HG03521 (cell line): ENCODE measurements at regions not wholly inside any gene's neighbourhood (a gene's known extent, or its start where the extent isn't known, plus 50 kb on each side); places are given as distances from the start of the nearest gene placed in this dataset.
A peak's percentile ranks its signal among the peaks of the same experiment; 100 is the strongest.
"Not testable (repeated sequence)": the region's sequence is repeated elsewhere in the genome, so short reads cannot be mapped to it uniquely, and the experiment has no call there.

ENCODE experiments used
- ATAC-seq: cut with Tn5 transposase; IDR thresholded peaks from one replicate; pipeline ENCODE4 v1.9.1; 2021; ENCODE audit warnings: mild to moderate bottlenecking, moderate library complexity; ENCODE audit not compliant: unreplicated experiment

DNA sequence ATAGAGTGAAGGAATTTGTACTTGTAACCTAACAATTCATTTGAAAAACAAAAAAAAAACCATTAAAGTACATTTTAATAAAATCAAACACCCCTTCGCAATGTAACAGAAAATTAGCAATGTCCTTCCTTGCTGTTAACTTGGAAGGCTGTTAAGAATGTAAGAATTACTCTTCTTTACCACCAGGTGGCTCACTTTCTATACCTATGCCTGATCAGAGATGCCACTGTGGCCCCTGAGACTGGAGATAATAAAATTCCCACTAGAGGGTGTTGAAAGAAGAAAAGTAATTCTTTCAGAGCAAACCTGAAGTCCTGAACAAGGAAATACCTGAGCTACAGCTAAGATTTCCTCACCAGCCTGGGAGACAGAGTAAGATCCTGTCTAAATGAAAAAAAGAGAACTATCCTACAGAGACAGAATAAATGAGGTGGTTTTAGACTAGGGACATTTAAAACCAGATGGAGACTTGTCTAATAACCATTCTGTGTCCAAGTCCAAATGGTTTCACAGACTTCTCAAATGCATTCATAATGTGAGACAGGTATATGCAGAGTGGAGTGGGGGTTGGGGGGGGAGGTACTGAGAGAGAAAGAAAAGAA is 1089.3 kb downstream of the FAM181B start:
- ATAC-seq: peak; percentile 96

DNA sequence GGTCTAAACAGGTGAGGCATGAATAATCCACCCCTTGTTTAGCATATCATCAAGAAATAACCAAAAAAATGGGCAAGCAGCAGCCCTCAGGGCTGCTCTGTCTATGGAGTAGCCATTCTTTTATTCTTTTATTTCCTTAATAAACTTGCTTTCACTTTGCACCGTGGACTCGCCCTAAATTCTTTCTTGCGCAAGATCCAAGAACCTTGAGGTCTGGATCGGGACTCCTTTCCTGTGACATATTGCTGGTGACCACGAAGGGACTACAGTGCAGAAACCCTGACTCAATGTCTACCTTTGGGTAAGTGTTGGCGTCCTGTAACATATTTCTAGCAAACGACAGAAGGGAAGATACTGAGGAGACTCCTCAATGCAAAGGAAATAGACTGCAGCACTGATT is 1099.2 kb downstream of the FAM181B start:
- ATAC-seq: no peak

DNA sequence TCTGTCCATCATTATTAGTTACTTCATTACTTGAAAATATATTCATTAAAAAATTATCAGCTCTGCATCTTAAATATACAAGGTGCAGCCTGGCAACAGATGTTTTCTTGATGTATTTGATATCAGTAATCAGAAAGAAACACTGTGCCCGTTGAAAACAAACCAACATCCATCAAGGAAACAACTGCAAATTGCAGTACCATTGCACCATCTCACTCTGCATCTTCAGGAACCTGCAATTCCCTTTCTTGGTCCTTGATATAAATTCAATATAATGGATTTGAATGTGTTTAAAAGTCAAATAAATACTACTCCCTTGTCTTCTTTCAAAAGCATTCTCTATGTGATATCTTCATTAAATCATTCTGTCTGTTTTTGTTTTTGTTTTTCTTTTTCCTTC is 1131.2 kb downstream of the FAM181B start:
- no peak for ATAC-seq

DNA sequence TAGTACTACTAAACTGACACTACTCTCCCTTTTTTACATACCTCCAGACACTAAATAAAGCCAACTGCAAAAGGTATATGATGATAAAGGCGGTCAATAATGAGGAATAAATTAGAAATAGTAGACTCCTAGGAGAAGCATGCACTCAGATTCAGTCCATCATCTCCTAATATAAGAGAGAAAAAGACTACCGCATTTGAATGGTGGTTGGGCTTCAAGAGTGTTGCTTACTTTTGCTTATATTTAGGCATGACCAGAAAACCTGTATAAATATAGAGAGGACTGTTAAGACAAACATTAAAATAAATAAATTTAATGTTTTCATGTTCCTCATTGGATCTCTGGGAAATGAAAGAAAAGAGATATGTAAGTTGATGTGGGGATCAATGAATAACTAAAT is 1137.0 kb downstream of the FAM181B start:
- no peak for ATAC-seq

DNA sequence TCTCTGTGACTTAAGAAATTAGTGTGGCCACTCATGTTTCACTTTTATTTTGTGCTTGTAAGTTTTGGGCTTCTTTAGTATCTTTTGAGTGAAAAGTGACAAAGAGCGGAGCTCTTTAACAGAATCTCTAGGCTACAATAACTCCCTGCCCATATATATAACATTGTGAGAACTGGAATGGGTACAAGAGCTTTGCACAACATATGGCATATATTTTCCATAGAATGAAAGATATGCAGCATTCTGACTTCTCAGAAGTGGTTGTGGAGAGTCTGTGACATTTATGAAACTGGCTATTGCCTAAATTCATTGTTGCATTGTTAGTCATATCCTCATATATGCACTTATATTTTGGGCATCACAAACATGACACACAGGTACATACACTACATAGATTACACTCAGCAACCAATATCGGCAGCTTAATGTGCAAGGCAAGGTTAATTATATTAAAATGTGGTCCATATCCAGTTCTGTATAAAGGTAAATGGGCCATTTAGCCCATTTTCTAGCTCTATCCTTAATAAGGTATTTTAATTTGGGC is 1148.2 kb downstream of the FAM181B start:
- ATAC-seq: no peak

DNA sequence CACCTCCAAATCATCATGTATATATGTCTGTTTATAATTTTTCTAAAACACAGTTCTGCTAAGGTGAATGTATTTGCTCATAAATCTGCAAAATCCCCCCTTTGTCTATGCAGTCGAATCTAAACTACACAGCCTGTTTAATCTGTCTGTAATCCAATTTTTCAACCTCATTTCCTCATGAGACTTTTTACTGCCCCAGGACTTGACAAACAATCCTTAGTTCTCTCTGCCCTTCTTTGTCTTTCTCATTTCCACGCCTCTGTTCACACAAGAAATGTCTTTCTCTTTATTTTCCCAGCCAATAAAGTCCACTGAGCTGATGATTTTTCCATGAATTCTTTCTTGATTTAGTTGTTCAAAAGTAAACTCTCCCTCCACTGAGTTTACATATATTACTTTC is 1154.3 kb downstream of the FAM181B start:
- no peak for ATAC-seq

DNA sequence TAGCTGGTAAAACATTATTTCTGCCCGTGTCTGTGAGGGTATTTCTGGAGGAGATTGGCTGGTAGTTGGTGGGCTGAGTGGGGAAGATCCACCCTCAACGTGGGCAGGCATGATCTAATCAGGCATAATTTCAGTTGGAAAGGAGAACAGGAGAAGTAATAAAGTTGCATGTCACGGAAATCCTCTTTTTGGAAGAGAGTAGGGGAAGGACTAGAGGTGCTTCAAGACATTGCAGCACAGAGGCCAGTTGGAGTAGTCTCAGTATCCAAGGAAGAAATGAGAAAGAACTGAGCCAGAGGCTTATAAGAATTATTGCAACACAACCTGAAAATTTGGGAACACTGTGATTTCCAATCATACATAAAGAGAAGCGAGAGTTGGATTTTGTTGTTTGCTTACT is 1155.1 kb downstream of the FAM181B start:
- ATAC-seq: no peak

DNA sequence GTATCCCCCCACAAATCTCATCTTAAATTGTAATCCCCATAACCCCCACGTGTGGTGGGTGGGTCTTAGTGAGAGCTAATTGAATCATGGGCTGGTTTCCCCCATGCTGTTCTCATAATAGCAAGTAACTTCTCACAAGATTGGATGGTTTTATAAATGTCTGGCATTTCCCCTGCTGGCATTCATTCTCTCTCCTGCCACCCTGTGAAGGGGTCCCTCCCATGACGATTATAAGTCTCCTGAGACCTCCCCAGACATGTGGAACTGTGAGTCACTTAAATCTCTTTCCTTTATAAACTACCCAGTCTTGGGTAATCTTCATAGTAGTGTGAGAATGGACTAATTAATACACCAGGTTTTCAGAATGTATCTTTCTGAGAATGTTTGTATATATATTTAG is 1159.4 kb downstream of the FAM181B start:
- ATAC-seq: no peak

DNA sequence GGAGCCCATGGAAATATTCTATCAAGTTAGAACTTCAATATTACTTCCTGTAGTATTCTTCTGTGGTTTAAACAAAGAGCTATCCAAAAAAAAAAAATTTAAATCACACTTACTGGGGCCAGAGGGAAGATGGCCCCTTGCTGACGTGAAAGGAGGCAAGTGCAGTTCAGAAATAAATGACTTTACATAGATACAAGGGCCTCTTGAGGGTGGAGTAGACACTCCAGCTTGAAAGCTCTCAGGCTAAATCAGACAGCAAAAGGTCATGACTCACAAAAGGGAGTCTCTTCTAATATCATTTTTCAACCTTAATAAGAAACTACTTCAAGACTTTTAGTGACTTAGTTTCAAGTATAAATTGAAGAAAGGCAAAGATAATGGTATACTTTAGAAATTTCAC is 1160.3 kb downstream of the FAM181B start:
- no peak for ATAC-seq

DNA sequence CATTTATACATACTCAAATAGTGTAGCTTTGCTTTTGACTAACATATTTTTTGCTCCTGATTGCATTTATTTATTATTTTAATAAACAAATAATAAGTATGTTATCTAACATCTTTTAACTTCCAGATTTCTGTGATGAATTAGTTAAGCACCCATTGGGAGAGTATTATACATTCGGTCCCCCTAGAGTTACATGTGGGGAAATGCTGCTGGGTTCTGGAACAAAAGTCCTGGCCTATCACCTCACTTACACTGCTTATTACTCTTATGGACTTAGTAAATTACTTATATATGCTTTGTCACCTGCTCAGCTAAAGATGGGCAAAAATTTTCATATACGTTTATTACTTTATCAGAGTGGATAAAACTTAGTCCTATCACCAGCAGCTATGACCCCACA is 1163.0 kb downstream of the FAM181B start:
- ATAC-seq: no peak

DNA sequence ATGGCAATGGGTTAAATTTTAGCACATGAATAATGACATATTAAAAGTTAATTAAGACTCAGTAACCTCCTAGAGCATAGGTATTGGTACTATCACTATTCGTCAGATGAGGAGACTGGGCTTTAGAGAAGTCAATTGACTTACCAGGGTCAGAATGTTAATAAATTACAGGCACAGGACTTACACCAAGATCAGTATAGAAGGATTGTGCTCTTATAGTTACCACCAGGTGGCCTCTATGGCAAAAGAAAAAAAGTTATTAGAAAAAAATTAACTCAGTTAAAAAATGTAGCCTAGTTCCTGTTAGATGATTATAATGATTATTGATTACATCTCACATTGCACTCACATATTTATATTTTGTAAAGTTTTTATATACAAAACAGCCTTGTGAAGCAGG is 1163.7 kb downstream of the FAM181B start:
- no peak for ATAC-seq

DNA sequence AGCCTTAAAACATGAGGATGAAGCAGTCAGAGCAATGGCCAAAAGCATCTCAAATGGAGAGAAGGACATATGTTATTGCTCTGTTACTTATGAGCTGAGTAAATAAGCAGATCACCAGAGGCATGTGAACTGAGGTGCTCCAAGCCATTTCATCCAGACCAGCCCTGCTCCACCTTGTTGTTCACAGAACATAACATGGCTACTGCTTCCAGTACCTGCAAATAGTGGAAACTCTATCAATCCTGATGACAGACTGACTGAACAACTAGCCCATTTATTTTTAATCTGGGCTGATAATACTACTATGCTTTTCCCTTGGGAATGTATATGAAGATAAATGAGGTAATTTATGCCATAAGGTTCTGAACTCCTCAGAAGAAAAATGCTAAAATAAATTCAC is 1164.7 kb downstream of the FAM181B start:
- ATAC-seq: no peak

DNA sequence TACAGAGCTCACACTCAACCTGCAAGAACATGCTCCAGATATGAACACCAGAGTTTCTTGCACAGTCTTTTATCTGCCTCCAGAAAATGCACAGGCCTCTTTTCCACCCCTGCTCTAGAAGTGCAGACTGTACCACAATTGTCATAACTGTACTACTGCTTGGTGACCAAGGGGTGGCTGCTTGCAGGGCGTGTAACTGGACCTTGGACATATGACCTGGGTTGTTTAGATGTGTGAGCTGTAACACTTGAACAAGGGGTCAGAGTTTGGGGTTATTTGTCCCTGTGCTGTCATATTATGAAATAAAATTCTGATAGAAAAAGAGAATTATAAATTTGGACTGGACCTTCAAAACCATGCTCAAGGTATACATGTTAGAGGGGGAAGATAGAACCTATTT is 1185.5 kb downstream of the FAM181B start:
- ATAC-seq: no peak

DNA sequence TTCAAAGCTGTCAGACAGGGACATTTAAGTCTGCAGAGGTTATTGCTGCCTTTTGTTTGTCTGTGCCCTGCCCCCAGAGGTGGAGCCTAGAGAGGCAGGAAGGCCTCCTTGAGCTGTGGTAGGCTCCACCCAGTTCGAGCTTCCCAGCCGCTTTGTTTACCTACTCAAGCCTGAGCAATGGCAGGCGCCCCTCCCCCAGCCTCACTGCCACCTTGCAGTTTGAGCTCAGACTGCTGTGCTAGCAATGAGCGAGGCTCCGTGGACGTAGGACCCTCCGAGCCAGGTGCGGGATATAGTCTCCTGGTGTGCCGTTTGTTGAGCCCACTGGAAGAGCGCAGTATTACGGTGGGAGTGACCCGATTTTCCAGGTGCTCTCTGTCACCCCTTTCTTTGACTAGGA is 1193.9 kb downstream of the FAM181B start:
- not testable (repeated sequence) for ATAC-seq

DNA sequence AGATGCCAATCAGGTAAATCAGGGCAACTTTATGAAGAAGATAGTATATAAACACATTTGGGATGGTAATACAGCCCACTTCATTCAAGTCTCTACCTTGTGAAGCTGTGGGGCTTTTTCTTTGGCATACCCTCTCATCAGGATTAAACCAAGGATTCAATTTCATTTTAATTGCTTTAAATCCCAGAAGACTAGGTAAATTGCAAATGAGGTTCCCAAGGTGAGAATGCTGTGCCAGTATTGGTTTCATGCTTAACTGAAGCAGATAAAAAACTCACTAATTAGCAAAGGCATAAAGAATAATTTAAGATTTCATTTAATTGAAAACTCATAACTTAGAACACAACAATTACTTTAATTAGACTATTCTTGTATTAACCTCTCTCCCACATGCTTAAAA is 1218.1 kb downstream of the FAM181B start:
- ATAC-seq: no peak

DNA sequence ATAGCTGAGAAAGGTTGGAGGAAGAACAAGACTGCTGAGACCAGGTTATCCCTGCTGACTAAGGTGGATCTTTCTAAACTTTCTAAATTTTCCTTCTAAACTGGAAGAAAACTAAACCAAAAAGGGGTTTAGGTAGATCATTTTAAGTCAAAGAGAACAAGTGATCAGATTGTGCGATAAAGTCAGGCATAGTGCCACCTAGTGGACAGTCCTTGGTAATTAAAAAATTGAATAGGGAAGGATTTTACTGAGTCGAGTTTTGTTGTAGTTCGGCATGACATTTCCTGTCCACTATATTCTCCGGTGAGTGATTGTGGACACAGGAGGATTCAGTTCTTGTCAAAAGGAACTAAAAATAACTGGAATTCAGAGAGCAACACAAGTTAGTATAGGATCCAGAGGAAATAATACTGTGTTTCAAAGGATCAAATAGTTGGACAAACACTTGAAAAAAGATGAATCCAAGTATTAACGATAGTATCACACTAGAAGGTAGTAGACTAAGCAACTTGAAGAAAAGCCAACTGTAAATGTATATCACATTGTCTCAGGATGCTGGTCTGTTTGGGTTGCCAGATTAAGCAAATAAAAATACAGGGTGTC is 1236.4 kb downstream of the FAM181B start:
- ATAC-seq: peak; percentile 48

DNA sequence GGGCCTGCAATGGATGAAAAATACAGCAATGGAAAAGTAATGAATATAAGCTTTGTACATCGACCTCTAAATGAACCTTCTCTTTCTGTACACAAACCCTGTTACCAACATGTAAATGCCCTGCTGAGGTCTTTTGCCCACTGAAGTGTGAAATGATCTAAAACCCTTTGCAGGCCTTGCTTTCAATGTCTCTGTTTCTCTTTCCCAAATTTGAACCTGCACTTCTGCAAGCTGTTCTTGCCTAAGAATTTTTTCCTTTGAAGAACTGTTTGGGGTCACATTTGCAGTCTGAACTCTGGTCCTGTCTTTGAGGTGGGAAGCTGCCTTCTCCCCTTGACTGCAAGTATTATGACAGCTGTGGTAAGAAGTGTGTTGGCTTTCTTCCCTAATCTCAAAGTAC is 1237.1 kb downstream of the FAM181B start:
- no peak for ATAC-seq

DNA sequence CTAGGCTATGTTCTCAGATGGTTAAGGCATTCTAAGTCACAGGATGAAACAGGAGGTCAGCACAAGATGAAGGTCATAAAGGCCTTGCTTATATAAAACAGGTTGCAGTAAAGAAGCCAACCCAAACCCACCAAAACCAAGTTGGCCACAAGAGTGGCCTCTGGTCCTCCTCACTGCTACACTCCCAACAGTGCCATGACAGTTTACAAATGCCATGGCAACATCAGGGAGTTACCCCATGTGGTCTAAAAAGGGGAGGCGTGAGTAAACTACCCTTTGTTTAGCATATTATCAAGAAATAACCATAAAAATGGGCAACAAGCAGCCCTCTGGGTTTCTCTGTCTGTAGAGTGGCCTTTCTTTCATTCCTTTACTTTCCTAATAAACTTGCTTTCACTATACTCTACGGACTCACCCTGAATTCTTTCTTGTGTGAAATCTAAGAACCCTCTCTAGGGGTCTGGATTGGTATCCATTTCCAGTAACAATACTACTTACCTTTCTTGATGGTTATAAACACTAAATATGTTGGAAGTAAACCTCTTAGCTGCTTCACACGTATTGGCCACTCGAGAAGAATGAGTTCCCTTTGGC is 1237.9 kb downstream of the FAM181B start:
- ATAC-seq: no peak

DNA sequence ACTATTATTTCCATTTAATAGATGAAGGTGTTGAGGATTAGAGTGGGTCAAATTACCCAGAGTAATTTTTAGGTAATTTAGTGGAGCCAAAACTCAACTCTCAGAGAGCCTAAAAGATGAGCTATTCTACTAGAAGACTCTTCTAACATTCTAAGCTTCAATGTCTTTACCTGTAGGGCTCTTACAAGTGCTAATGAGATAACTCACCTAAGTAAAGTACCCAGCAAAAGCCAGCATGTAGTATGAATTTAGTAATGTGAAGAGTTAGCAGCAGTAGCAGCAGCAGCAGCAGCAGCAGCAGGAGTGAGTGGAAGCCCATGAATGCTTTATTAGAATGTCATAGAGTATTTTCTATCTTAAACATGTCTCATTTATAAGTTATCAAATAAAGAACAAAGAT is 1239.2 kb downstream of the FAM181B start:
- no peak for ATAC-seq

DNA sequence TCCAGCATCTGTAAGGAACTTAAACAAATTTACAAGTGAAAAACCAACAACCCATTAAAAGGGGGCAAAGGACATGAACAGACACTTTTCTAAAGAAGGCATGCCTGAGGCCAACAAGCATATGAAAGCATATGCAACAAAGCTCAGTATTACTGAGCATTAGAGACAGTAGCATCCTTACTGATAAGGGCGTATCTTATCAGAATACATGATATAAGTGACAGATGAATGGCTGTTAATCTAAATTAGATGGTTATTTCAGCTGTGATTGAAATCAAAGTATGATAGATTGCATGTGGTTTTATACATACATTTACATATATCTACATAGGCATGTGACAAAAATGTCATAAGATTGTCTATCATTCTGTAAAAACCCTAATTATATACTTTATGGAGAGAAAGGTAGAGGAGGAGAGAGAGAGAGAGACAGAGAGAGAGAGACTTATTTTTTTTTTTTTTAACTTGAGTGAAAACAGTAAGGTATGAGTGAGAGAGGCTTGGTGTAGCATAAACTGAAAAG is 1240.7 kb downstream of the FAM181B start:
- ATAC-seq: no peak

DNA sequence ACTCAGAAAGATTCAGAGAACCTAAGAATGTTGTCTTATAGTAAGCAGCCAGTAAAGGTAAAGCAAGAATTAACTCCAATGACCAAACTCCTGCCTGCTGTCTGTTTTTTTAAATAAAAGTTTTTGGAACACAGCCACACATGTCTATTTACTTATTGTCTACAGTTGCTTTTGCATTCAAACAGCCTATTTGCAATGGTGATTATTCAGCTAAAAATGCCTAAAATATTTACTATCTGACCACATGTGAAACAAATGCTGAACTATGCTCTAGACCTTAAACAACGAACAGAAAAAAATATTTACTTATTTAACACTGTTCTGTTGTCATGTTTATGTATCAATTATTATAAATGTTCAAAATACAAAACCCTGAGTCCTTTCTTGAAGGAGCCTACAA is 1246.6 kb downstream of the FAM181B start:
- ATAC-seq: no peak

DNA sequence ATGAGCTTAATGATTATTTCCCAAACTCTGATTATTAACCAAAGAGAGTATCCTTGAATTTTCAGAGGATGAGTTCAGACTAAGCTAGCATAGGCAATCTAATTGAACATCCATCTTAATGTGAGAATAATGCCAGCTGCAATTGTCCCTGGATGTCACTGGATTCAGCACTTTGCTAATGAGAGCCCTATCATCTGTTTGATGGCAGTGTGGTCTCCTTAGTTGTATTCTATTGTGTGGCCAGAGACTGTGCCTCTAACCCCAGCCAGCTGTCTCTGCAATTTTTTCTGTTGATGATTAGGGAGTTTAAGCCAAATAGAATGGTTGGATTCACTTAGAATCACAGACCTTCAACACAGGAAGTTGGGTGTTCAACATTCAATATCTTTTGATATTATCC is 1249.5 kb downstream of the FAM181B start:
- no peak for ATAC-seq
